ENCODE measurements at regions not wholly inside any gene's neighbourhood (a gene's known extent, or its start where the extent isn't known, plus 50 kb on each side); places are given as distances from the start of the nearest gene placed in this dataset.

GRCh38 chr21:28025111-28025510, 967.6 kb downstream of the LTN1 start:
- no peak for TF ChIP-seq CTCF (IDR thresholded peaks at IDR 0.05)
- TF ChIP-seq FOXK1 (CRISPR knock-in tag; IDR thresholded peaks at IDR 0.05) = no peak
- TF ChIP-seq CBFB (CRISPR knock-in tag; IDR thresholded peaks at IDR 0.05; ENCODE audit: low read depth) = no peak
- no peak for TF ChIP-seq ZNF232 (CRISPR knock-in tag; IDR thresholded peaks at IDR 0.05)
